Type B pancreatic cell (in vitro differentiated cells): ENCODE measurements at regions not wholly inside any gene's neighbourhood (a gene's known extent, or its start where the extent isn't known, plus 50 kb on each side); places are given as distances from the start of the nearest gene placed in this dataset.

ENCODE experiments used
- DNase-seq: peaks from one replicate; pipeline ENCODE4 v3.0.0; 2021; ENCODE audit warnings: mixed read lengths; ENCODE audit not compliant: unreplicated experiment; ENCODE audit errors: extremely low spot score
- H3K27ac Mint-ChIP-seq: 2 replicates; pipeline ENCODE4 v1.8.0; 2021; ENCODE audit warnings: mild to moderate bottlenecking, mixed read lengths
- H3K27me3 Mint-ChIP-seq: 2 replicates; pipeline ENCODE4 v1.8.0; 2021; ENCODE audit warnings: mixed read lengths
- H3K36me3 Mint-ChIP-seq: 2 replicates; pipeline ENCODE4 v1.8.0; 2021; ENCODE audit warnings: mixed read lengths
- H3K4me1 Mint-ChIP-seq: one replicate; pipeline ENCODE4 v1.8.0; 2021; ENCODE audit warnings: mixed read lengths; ENCODE audit not compliant: unreplicated experiment
- H3K4me3 Mint-ChIP-seq: 2 replicates; pipeline ENCODE4 v1.8.0; 2021; ENCODE audit warnings: mild to moderate bottlenecking, mixed read lengths
- H3K9me3 Mint-ChIP-seq: 2 replicates; pipeline ENCODE4 v1.8.0; 2021; ENCODE audit warnings: mixed read lengths
- CTCF ChIP-seq: fragments of 200-600 bp; sonication (generic); conservative IDR thresholded peaks from 2 replicates; pipeline ENCODE4 v1.5.0; 2021; ENCODE audit warnings: antibody characterized with exemption, mild to moderate bottlenecking

- Mint-ChIP-seq H3K4me1 (no peaks in the 10 kb centered on the region), H3K36me3 (no peaks in the 10 kb centered on the region), H3K4me3 (no peak overlapping the region), H3K27ac (no peak overlapping the region), H3K9me3 (no peaks in the 10 kb centered on the region), H3K27me3 (no peaks in the 10 kb centered on the region)
- DNase-seq, result no peak
- TF ChIP-seq CTCF, result no peak
Observed at GRCh38 chr3:176787506-176787905, 409.8 kb downstream of the TBL1XR1 start.

- DNase-seq, result no peak
- TF ChIP-seq CTCF, result no peak
- Mint-ChIP-seq H3K27ac (no peak overlapping the region), H3K4me1 (no peaks in the 10 kb centered on the region), H3K4me3 (no peak overlapping the region), H3K9me3 (no peaks in the 10 kb centered on the region), H3K27me3 (no peaks in the 10 kb centered on the region), H3K36me3 (no peaks in the 10 kb centered on the region)
Observed at GRCh38 chr3:176785171-176785570, 412.1 kb downstream of the TBL1XR1 start.

GRCh38 chr3:176780766-176781165 is 416.5 kb downstream of the TBL1XR1 start:
- H3K4me1 Mint-ChIP-seq, result no peaks in the 10 kb centered on the region
- no peak for TF ChIP-seq CTCF
- no peaks in the 10 kb centered on the region for H3K9me3 Mint-ChIP-seq
- H3K27me3 Mint-ChIP-seq, result no peaks in the 10 kb centered on the region
- no peaks in the 10 kb centered on the region for H3K36me3 Mint-ChIP-seq
- no peak overlapping the region for H3K4me3 Mint-ChIP-seq
- no peak overlapping the region for H3K27ac Mint-ChIP-seq
- DNase-seq, result no peak

- no peak for DNase-seq
- no peak overlapping the region for H3K4me3 Mint-ChIP-seq
- peaks cover 13% of the 10 kb centered on the region for H3K9me3 Mint-ChIP-seq
- H3K4me1 Mint-ChIP-seq, result no peaks in the 10 kb centered on the region
- no peak overlapping the region for H3K27ac Mint-ChIP-seq
- TF ChIP-seq CTCF, result no peak
- H3K36me3 Mint-ChIP-seq, result no peaks in the 10 kb centered on the region
- H3K27me3 Mint-ChIP-seq, result no peaks in the 10 kb centered on the region
Observed at GRCh38 chr3:176776622-176777175, 420.6 kb downstream of the TBL1XR1 start.

- H3K36me3 Mint-ChIP-seq, result no peaks in the 10 kb centered on the region
- no peak overlapping the region for H3K27ac Mint-ChIP-seq
- no peaks in the 10 kb centered on the region for H3K4me1 Mint-ChIP-seq
- peaks cover 26% of the 10 kb centered on the region for H3K9me3 Mint-ChIP-seq
- TF ChIP-seq CTCF, result no peak
- no peak for DNase-seq
- no peaks in the 10 kb centered on the region for H3K27me3 Mint-ChIP-seq
- H3K4me3 Mint-ChIP-seq, result no peak overlapping the region
Observed at GRCh38 chr3:176769547-176770190, 427.6 kb downstream of the TBL1XR1 start.
